WERI-Rb-1 (cell line): ENCODE measurements at regions not wholly inside any gene's neighbourhood (a gene's known extent, or its start where the extent isn't known, plus 50 kb on each side); places are given as distances from the start of the nearest gene placed in this dataset.
"Not testable (repeated sequence)": the region's sequence is repeated elsewhere in the genome, so short reads cannot be mapped to it uniquely, and the experiment has no call there.

Source experiments
- DNase-seq: peaks from one replicate; pipeline ENCODE4 v3.0.0-alpha.2; 2020
- H3K27ac ChIP-seq: fragments of 250-450 bp; sonication (Bioruptor Pico); 2 replicates; pipeline ENCODE4 v1.5.1; 2020; ENCODE audit warnings: mild to moderate bottlenecking, moderate library complexity
- H3K27me3 ChIP-seq: fragments of 250-450 bp; sonication (Bioruptor Pico); 2 replicates; pipeline ENCODE4 v1.5.1; 2021; ENCODE audit warnings: mild to moderate bottlenecking, low read depth, moderate library complexity; ENCODE audit not compliant: insufficient read depth, severe bottlenecking
- H3K36me3 ChIP-seq: fragments of 250-450 bp; sonication (Bioruptor Pico); 2 replicates; pipeline ENCODE4 v1.5.1; 2020; ENCODE audit warnings: mild to moderate bottlenecking, moderate library complexity
- H3K4me3 ChIP-seq: 2 replicates; pipeline ENCODE4 v1.5.1; 2011; ENCODE audit warnings: low read depth, mild to moderate bottlenecking, control low read depth, low read length
- H3K9me3 ChIP-seq: fragments of 250-450 bp; sonication (Bioruptor Pico); 2 replicates; pipeline ENCODE4 v1.5.1; 2021; ENCODE audit warnings: mild to moderate bottlenecking, moderate library complexity; ENCODE audit not compliant: severe bottlenecking
- TF ChIP-seq, protein P1 (sequence below): IDR thresholded peaks from 2 replicates; pipeline ENCODE4 v1.5.1; 2011; ENCODE audit warnings: low read depth, mild to moderate bottlenecking, control low read depth, inconsistent platforms, low read length

DNA sequence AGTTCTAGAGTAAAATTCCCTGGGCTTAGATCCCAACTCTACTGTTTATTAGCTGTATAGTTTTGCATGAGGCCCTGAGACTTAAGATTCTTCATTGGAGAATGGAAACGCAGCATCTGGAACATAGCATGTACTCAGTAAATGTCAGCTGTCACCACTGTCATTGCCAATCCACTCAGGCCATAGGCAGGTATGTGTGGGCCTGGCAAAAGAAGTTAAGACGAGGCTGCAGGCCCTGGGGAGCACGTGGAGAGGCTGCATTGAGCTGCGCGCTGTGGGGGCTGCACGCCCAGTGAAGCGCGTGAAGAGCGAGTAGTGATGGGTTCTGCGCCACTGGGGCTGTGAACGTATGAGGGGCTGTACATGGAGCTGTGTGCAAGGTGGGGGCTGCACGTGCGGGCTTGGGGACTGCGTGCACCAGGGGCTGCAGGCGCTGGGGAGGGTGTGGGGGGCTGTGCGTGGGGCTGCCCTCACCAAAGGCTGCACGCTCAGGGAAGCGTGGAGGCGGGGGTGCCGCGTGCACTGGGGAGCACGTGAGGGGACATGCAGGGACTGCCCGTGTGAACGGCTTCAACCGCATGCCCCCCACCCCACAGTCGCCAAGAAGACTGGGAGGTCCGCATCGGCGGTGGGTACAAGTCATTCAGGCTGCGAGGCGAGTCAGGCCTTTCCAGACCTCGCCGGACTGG is 85.5 kb downstream of the PRR15 start:
- DNase-seq, result no peak
- Histone ChIP-seq H3K36me3 (no peaks in the 10 kb centered on the region), H3K27me3 (no peaks in the 10 kb centered on the region), H3K4me3 (no peak overlapping the region), H3K27ac (no peak overlapping the region), H3K9me3 (no peaks in the 10 kb centered on the region)
- TF ChIP-seq, protein P1, sequence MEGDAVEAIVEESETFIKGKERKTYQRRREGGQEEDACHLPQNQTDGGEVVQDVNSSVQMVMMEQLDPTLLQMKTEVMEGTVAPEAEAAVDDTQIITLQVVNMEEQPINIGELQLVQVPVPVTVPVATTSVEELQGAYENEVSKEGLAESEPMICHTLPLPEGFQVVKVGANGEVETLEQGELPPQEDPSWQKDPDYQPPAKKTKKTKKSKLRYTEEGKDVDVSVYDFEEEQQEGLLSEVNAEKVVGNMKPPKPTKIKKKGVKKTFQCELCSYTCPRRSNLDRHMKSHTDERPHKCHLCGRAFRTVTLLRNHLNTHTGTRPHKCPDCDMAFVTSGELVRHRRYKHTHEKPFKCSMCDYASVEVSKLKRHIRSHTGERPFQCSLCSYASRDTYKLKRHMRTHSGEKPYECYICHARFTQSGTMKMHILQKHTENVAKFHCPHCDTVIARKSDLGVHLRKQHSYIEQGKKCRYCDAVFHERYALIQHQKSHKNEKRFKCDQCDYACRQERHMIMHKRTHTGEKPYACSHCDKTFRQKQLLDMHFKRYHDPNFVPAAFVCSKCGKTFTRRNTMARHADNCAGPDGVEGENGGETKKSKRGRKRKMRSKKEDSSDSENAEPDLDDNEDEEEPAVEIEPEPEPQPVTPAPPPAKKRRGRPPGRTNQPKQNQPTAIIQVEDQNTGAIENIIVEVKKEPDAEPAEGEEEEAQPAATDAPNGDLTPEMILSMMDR, result no peak

DNA sequence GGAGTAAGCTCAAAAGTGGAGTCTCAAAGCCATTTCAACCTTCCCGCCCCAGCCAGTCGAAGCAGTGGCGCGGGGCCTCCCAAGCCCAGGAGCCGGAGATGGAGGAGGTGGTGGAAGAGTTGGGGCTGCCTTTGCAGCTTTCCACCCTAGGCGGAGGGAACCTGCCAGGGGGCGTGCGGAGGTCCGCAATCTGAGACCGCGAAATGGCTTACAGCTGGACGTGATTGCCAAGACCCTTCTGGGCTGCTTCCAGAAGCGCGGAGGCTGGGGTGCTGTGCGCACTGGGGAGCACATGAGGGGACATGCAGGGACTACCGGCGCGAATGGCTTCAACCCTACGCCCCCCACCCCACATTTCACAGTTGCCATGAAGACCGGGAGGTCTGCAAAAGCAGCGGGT is 86.2 kb downstream of the PRR15 start:
- H3K27me3 ChIP-seq, result no peaks in the 10 kb centered on the region
- no peaks in the 10 kb centered on the region for H3K36me3 ChIP-seq
- TF ChIP-seq, protein P1, result no peak
- H3K9me3 ChIP-seq, result no peaks in the 10 kb centered on the region
- DNase-seq, result no peak
- no peak overlapping the region for H3K4me3 ChIP-seq
- H3K27ac ChIP-seq, result no peak overlapping the region

DNA sequence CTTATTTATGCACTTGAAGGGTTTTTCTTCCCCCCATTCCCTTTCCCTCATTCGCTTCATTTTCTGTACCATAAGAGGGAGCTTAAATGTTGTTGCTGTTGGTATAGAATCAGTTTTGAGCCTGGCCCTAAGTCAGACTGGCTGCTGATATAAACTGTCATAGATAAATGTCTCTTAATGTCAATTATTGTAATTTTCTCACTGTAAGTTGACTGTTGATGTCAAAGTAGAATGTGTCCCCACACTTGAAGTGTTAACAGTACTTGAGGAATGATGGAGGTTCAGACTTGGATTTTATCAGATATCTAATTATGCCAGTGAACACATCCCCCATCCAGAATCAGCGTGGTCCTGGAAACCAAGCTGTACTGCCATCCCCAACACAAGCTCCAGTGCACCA is 87.8 kb downstream of the PRR15 start:
- Histone ChIP-seq H3K36me3 (no peaks in the 10 kb centered on the region), H3K27me3 (no peaks in the 10 kb centered on the region), H3K4me3 (no peak overlapping the region), H3K27ac (no peak overlapping the region), H3K9me3 (no peaks in the 10 kb centered on the region)
- TF ChIP-seq, protein P1, result no peak
- no peak for DNase-seq

DNA sequence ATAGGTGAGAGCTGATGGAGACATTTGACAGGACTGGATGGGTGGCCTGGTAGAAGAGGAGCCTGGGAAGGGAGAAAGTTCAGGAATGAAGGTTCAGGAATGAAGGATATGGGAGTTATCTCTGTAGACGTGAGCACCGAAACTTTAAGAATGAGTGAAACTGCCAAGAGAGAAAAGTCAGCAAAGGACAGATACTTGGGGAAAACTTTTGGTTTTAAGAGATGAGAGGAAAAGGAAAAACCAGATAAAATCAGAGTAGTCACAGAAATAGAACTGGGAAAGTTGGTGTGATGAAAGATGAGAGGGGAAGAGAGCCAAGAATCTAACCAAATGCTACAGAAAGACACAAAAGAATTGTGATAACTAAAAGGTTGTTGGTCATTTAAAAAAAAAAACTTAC is 88.9 kb downstream of the PRR15 start:
- H3K27me3 ChIP-seq, result no peaks in the 10 kb centered on the region
- no peaks in the 10 kb centered on the region for H3K9me3 ChIP-seq
- no peak overlapping the region for H3K27ac ChIP-seq
- no peaks in the 10 kb centered on the region for H3K36me3 ChIP-seq
- no peak for DNase-seq
- no peak overlapping the region for H3K4me3 ChIP-seq
- TF ChIP-seq, protein P1, result no peak

DNA sequence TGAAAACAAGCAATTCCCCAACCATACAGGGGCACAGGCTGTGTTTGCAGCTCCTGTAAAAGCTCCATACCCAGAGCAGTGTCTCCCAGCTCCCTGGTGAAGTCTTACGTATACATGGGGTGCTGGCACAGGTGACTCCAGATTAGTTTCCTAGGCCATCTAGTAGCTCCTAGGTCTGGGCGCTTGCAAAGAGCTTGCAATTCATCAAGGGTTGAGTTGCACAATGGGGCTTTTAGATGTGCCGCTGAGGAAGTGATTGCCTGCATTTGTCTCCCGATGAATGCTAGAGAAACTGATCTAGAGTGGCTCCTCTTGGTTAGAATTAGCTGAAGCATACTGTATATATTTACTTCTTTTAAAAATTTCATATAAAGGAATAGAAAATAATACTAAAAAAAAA is 90.7 kb downstream of the PRR15 start:
- not testable (repeated sequence) for H3K9me3 ChIP-seq, H3K4me3 ChIP-seq, H3K27me3 ChIP-seq, H3K36me3 ChIP-seq, H3K27ac ChIP-seq, DNase-seq

DNA sequence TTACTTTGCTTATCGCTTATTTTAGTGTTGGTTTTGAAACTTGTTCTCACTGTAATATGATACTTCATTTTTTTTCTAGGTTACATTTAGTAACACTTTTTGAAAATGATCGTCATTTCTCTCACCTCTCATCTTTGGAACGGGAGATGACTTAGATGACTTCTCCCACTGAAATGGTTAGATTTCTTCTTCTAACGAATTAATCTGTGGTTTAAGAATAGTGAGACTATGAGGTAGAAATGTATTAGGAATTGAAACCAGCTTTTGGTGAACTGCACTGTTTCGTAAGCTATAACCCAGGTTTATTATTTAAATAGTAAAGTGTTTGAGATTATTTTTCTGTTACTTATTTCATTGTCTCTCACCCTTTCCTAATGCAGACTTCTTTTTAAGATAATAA is 93.7 kb downstream of the PRR15 start:
- DNase-seq, result no peak
- TF ChIP-seq, protein P1, result no peak
- Histone ChIP-seq H3K36me3 (no peaks in the 10 kb centered on the region), H3K9me3 (no peaks in the 10 kb centered on the region), H3K4me3 (no peak overlapping the region), H3K27me3 (no peaks in the 10 kb centered on the region), H3K27ac (no peak overlapping the region)
